HCT116 (cell line): ENCODE measurements at regions not wholly inside any gene's neighbourhood (a gene's known extent, or its start where the extent isn't known, plus 50 kb on each side); places are given as distances from the start of the nearest gene placed in this dataset.

ENCODE experiments used
- ATAC-seq: fragments of 200-7000 bp; cut with Tn5 transposase; 2 replicates; pipeline ENCODE4 v1.9.1; 2020; ENCODE audit warnings: mild to moderate bottlenecking, moderate library complexity
- BruUV-seq: library from RNA; stranded (reverse); fragments of 400-500 nt; replicated peaks from 2 replicates; lab custom pipeline; 2021; lab: Mats Ljungman, UMichigan
- CTCF ChIA-PET: fragments of 300-600 bp; sonication (Branson Sonifier 250); formaldehyde crosslinking; loops from one replicate; lab custom pipeline; 2021; ENCODE audit warnings: antibody characterized with exemption; lab: Charles Lee
- POLR2A ChIA-PET: fragments of 300-600, 350-600 bp; sonication (Branson Sonifier 250); formaldehyde crosslinking; loops from one replicate; lab custom pipeline; 2021; ENCODE audit warnings: antibody characterized with exemption; lab: Charles Lee
- RAD21 ChIA-PET, 2 experiments: fragments of 300-600 bp; sonication (Branson Sonifier 250); formaldehyde crosslinking; loops; one replicate each; lab custom pipeline; 2023; ENCODE audit warnings: low total read pairs in 2 of 2; ENCODE audit not compliant: uncharacterized antibody in 2 of 2, unreplicated experiment in 2 of 2, low non-redundant PET in 1 of 2; lab: Charles Lee
- DNase-seq: peaks from one replicate; pipeline ENCODE4 v3.0.0-alpha.2; 2010; ENCODE audit warnings: low read depth, low spot score
- H2AFZ ChIP-seq: fragments of 200-600 bp; shearing (Covaris generic), sonication (generic); 2 replicates; pipeline ENCODE4 v1.6.1; 2017; ENCODE audit warnings: low read depth, mixed run types, mixed read lengths, antibody characterized with exemption, low read length; ENCODE audit not compliant: poor library complexity, severe bottlenecking
- H3K27ac ChIP-seq: 2 replicates; pipeline ENCODE4 v1.5.1; 2012; ENCODE audit warnings: low read depth, low read length
- H3K27me3 ChIP-seq: fragments of 200-600 bp; sonication (generic); 2 replicates; pipeline ENCODE4 v1.6.1; 2016; ENCODE audit warnings: mixed run types, low read length, mixed read lengths; ENCODE audit not compliant: insufficient read depth
- H3K36me3 ChIP-seq, 2 experiments: fragments of 200-500 bp in 1 of 2; fragments of 200-600 bp in 1 of 2; sonication (Bioruptor generic) in 1 of 2; sonication (generic) in 1 of 2; 2 replicates each; pipeline versions ENCODE4 v1.5.1 to v1.6.1; 2014 to 2016; ENCODE audit warnings: low read length in 2 of 2, inconsistent platforms in 1 of 2, mixed read lengths in 1 of 2, mixed run types in 1 of 2; ENCODE audit not compliant: insufficient read depth in 2 of 2, control insufficient read depth in 1 of 2
- H3K4me1 ChIP-seq, 2 experiments: fragments of 200-600 bp in 1 of 2; sonication (generic) in 1 of 2; 2 replicates each; pipeline versions ENCODE4 v1.5.1 to v1.6.1; 2012 to 2017; ENCODE audit warnings: low read length in 2 of 2, inconsistent platforms in 1 of 2, mild to moderate bottlenecking in 1 of 2, mixed read lengths in 1 of 2, mixed run types in 1 of 2, moderate library complexity in 1 of 2; ENCODE audit not compliant: insufficient read depth in 2 of 2, control insufficient read depth in 1 of 2
- H3K4me2 ChIP-seq: fragments of 200-600 bp; sonication (generic); 2 replicates; pipeline ENCODE4 v1.6.1; 2017; ENCODE audit warnings: mixed run types, low read length, mixed read lengths
- H3K4me3 ChIP-seq, 2 experiments: fragments of 200-600 bp in 1 of 2; sonication (generic) in 1 of 2; replicated peaks in 1 of 2; 2 replicates each; pipeline ENCODE4 v1.5.1; 2011 to 2016; ENCODE audit warnings: low read length in 2 of 2, control low read depth in 1 of 2, low read depth in 1 of 2, mild to moderate bottlenecking in 1 of 2, mixed read lengths in 1 of 2, mixed run types in 1 of 2
- H3K79me2 ChIP-seq: fragments of 200-600 bp; sonication (generic); 2 replicates; pipeline ENCODE4 v1.6.1; 2017; ENCODE audit warnings: mild to moderate bottlenecking, mixed run types, low read length, moderate library complexity, mixed read lengths; ENCODE audit not compliant: insufficient read depth
- H3K9ac ChIP-seq: fragments of 200-600 bp; sonication (generic); 2 replicates; pipeline ENCODE4 v1.6.1; 2016; ENCODE audit warnings: low read length, mixed read lengths
- H3K9me2 ChIP-seq: fragments of 200-600 bp; sonication (generic), shearing (Covaris generic); 2 replicates; pipeline ENCODE4 v1.6.1; 2017; ENCODE audit warnings: mixed run types, mild to moderate bottlenecking, moderate library complexity; ENCODE audit not compliant: insufficient read depth
- H3K9me3 ChIP-seq, 2 experiments: fragments of 200-500 bp in 1 of 2; fragments of 200-600 bp in 1 of 2; sonication (Bioruptor generic) in 1 of 2; sonication (generic) in 1 of 2; 2 replicates each; pipeline ENCODE4 v1.6.1; 2014 to 2017; ENCODE audit warnings: low read length in 2 of 2, mixed read lengths in 2 of 2, inconsistent platforms in 1 of 2, low read depth in 1 of 2, mild to moderate bottlenecking in 1 of 2, mixed run types in 1 of 2, moderate library complexity in 1 of 2; ENCODE audit not compliant: control insufficient read depth in 1 of 2, insufficient read depth in 1 of 2
- H4K20me1 ChIP-seq: fragments of 200-600 bp; sonication (generic), shearing (Covaris generic); 2 replicates; pipeline ENCODE4 v1.6.1; 2017; ENCODE audit warnings: mixed run types, mild to moderate bottlenecking, moderate library complexity; ENCODE audit not compliant: insufficient read depth
- CBX3 ChIP-seq: IDR thresholded peaks from 2 replicates; pipeline ENCODE4 v1.6.1; 2012; ENCODE audit warnings: low read depth
- EZH2 ChIP-seq: fragments of 200-600 bp; sonication (generic); IDR thresholded peaks from 2 replicates; pipeline ENCODE4 v1.6.1; 2017; ENCODE audit warnings: antibody characterized with exemption, mixed run types
- REST ChIP-seq: IDR thresholded peaks from 2 replicates; pipeline ENCODE4 v1.6.1; 2012; ENCODE audit warnings: low read depth
- TCF7L2 ChIP-seq: IDR thresholded peaks from 2 replicates; pipeline ENCODE4 v1.7.0; 2011; ENCODE audit warnings: borderline replicate concordance, inconsistent platforms; ENCODE audit not compliant: insufficient read depth, insufficient read length; ENCODE audit errors: extremely low read depth
- ZBTB33 ChIP-seq: IDR thresholded peaks from 2 replicates; pipeline ENCODE4 v1.6.1; 2011; ENCODE audit warnings: mild to moderate bottlenecking, low read length, moderate library complexity; ENCODE audit not compliant: insufficient replicate concordance; ENCODE audit errors: extremely low read depth
- ZFX ChIP-seq: fragments of 450-650 bp; IDR thresholded peaks from 2 replicates; pipeline ENCODE4 v1.6.1; 2017
- ZNF274 ChIP-seq: fragments of 200-500 bp; sonication (Bioruptor generic); IDR thresholded peaks from 2 replicates; pipeline ENCODE4 v1.6.1; 2014; ENCODE audit warnings: mild to moderate bottlenecking, low read depth, low read length, inconsistent platforms
- intact Hi-C: fragments of 100-400 bp; cut with micrococcal nuclease; formaldehyde crosslinking; loops from 2 replicates; pipeline ENCODE4 v1.10.0; 2022
- TF ChIP-seq, protein P1 (sequence below): IDR thresholded peaks from 2 replicates; pipeline ENCODE4 v1.6.1; 2012

DNA sequence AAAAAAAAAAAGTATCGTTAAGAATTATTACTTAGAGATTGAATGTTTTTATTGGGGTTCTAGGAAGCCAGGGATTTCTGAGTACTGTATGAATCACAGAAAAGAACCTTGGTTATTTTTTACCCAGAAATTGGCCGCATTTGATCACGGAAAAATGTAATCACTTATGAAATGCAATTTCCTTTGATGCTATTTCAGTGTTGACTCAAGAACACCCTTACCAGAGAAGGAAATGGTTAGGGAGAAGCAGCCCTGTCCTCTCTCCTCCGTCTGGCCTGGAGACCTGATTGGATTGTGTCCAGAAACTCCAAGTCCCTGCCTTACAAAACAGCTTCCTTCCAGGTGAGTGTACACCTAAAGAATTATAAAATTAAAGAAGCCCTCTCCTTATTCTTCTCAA lies 116.7 kb downstream of the MED10 start:
- RAD21 ChIA-PET = no interaction called here
- no peaks in the 10 kb centered on the region for H4K20me1 ChIP-seq
- H3K36me3 ChIP-seq = no peaks in the 10 kb centered on the region
- H3K79me2 ChIP-seq = no peaks in the 10 kb centered on the region
- H3K9me3 ChIP-seq = no peaks in the 10 kb centered on the region
- CTCF ChIA-PET = no interaction called here
- H3K4me1 ChIP-seq = no peaks in the 10 kb centered on the region
- no peak overlapping the region for H3K27ac ChIP-seq
- POLR2A ChIA-PET = no interaction called here
- ATAC-seq (no peak), DNase-seq (no peak)
- no peak overlapping the region for H3K4me3 ChIP-seq
- intact Hi-C loops = no loop called here
- H3K27me3 ChIP-seq = peaks cover 15% of the 10 kb centered on the region
- TF ChIP-seq ZFX (no peak), CBX3 (no peak), EZH2 (no peak), ZBTB33 (no peak), REST (no peak), TCF7L2 (no peak), ZNF274 (no peak)
- TF ChIP-seq, protein P1, sequence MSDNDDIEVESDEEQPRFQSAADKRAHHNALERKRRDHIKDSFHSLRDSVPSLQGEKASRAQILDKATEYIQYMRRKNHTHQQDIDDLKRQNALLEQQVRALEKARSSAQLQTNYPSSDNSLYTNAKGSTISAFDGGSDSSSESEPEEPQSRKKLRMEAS = no peak
- no peak overlapping the region for H3K4me2 ChIP-seq
- H3K9me2 ChIP-seq = no peaks in the 10 kb centered on the region
- H3K9ac ChIP-seq = no peak overlapping the region
- H2AFZ ChIP-seq = no peak overlapping the region
- BruUV-seq = no TSS peak
